SK-N-SH treated with all-trans-retinoic acid at 6 μM for 48 hours (cell line): ENCODE measurements at regions not wholly inside any gene's neighbourhood (a gene's known extent, or its start where the extent isn't known, plus 50 kb on each side); places are given as distances from the start of the nearest gene placed in this dataset.

ENCODE experiments used
- ATAC-seq: fragments of 200-7000 bp; cut with Tn5 transposase; 3 replicates; pipeline ENCODE4 v1.9.1; 2020; ENCODE audit warnings: mild to moderate bottlenecking, moderate library complexity
- ARNTL ChIP-seq: fragments of 450-650 bp; formaldehyde crosslinking; IDR thresholded peaks from 2 replicates; pipeline ENCODE4 v1.5.0; 2020; ENCODE audit warnings: low read depth, mild to moderate bottlenecking, moderate library complexity, borderline replicate concordance
- BACH2 ChIP-seq: fragments of 250-450 bp; sonication (Bioruptor Pico); IDR thresholded peaks from 2 replicates; pipeline ENCODE4 v1.9.0; 2021; ENCODE audit warnings: mild to moderate bottlenecking, borderline replicate concordance
- CSDC2 ChIP-seq: fragments of 250-450 bp; sonication (Bioruptor Pico); IDR thresholded peaks from 2 replicates; pipeline ENCODE4 v1.5.0; 2020; ENCODE audit warnings: mild to moderate bottlenecking, moderate library complexity
- CSRNP3 ChIP-seq: fragments of 250-450 bp; sonication (Bioruptor Pico); IDR thresholded peaks from 2 replicates; pipeline ENCODE4 v1.5.1; 2021; ENCODE audit warnings: mild to moderate bottlenecking, moderate library complexity
- ESRRG ChIP-seq: fragments of 250-450 bp; sonication (Bioruptor Pico); IDR thresholded peaks from 2 replicates; pipeline ENCODE4 v1.6.1; 2021; ENCODE audit warnings: mild to moderate bottlenecking
- GLIS3 ChIP-seq: fragments of 250-450 bp; sonication (Bioruptor Pico); IDR thresholded peaks from 2 replicates; pipeline ENCODE4 v1.5.0; 2020; ENCODE audit warnings: mild to moderate bottlenecking, moderate library complexity
- ISL1 ChIP-seq: fragments of 250-450 bp; sonication (Bioruptor Pico); IDR thresholded peaks from 2 replicates; pipeline ENCODE4 v2.1.2; 2022; ENCODE audit warnings: mild to moderate bottlenecking, moderate library complexity
- OSR1 ChIP-seq: fragments of 250-450 bp; sonication (Bioruptor Pico); IDR thresholded peaks from 2 replicates; pipeline ENCODE4 v1.8.0; 2022; ENCODE audit warnings: moderate library complexity, mild to moderate bottlenecking, inconsistent platforms
- PPARA ChIP-seq: fragments of 250-450 bp; sonication (Bioruptor Pico); IDR thresholded peaks from 2 replicates; pipeline ENCODE4 v1.5.0; 2020; ENCODE audit warnings: mild to moderate bottlenecking, borderline replicate concordance
- RARB ChIP-seq: fragments of 250-450 bp; sonication (Bioruptor Pico); IDR thresholded peaks from 2 replicates; pipeline ENCODE4 v1.8.0; 2021; ENCODE audit warnings: mild to moderate bottlenecking, moderate library complexity
- SNAI2 ChIP-seq: fragments of 250-450 bp; sonication (Bioruptor Pico); IDR thresholded peaks from 2 replicates; pipeline ENCODE4 v1.5.0; 2020; ENCODE audit warnings: mild to moderate bottlenecking, moderate library complexity
- TCF4 ChIP-seq: fragments of 250-450 bp; sonication (Bioruptor Pico); IDR thresholded peaks from 2 replicates; pipeline ENCODE4 v1.8.0; 2021; ENCODE audit warnings: mild to moderate bottlenecking, moderate library complexity, borderline replicate concordance
- TOX ChIP-seq: fragments of 250-450 bp; sonication (Bioruptor Pico); IDR thresholded peaks from 2 replicates; pipeline ENCODE4 v1.8.0; 2021; ENCODE audit warnings: mild to moderate bottlenecking, moderate library complexity, borderline replicate concordance
- ZC3H10 ChIP-seq: fragments of 250-450 bp; sonication (Bioruptor Pico); IDR thresholded peaks from 2 replicates; pipeline ENCODE4 v1.5.1; 2021; ENCODE audit warnings: mild to moderate bottlenecking, moderate library complexity
- ZFP3 ChIP-seq: fragments of 250-450 bp; sonication (Bioruptor Pico); IDR thresholded peaks from 2 replicates; pipeline ENCODE4 v1.5.0; 2020; ENCODE audit warnings: mild to moderate bottlenecking, moderate library complexity
- ZFP30 ChIP-seq: fragments of 450-650 bp; formaldehyde crosslinking; IDR thresholded peaks from 2 replicates; pipeline ENCODE4 v1.5.0; 2022; ENCODE audit warnings: mild to moderate bottlenecking, moderate library complexity
- ZNF565 ChIP-seq: fragments of 450-650 bp; formaldehyde crosslinking; conservative IDR thresholded peaks from 2 replicates; pipeline ENCODE4 v1.5.0; 2020; ENCODE audit warnings: low read depth, mild to moderate bottlenecking, moderate library complexity
- ZNF70 ChIP-seq: fragments of 450-650 bp; formaldehyde crosslinking; IDR thresholded peaks from 2 replicates; pipeline ENCODE4 v1.5.0; 2020; ENCODE audit warnings: mild to moderate bottlenecking, moderate library complexity
- ZNF8 ChIP-seq: fragments of 450-650 bp; formaldehyde crosslinking; IDR thresholded peaks from 2 replicates; pipeline ENCODE4 v1.5.0; 2020; ENCODE audit warnings: mild to moderate bottlenecking, moderate library complexity
- TF ChIP-seq, protein P1 (sequence below): fragments of 250-450 bp; sonication (Bioruptor Pico); IDR thresholded peaks from 2 replicates; pipeline ENCODE4 v1.8.0; 2020; ENCODE audit warnings: mild to moderate bottlenecking, moderate library complexity, borderline replicate concordance
- TF ChIP-seq, protein P2 (sequence below): fragments of 250-450 bp; sonication (Bioruptor Pico); IDR thresholded peaks from 2 replicates; pipeline ENCODE4 v1.8.0; 2021; ENCODE audit warnings: low read depth, mild to moderate bottlenecking, moderate library complexity, borderline replicate concordance
- TF ChIP-seq, protein P3 (sequence below): fragments of 250-450 bp; sonication (Bioruptor Pico); IDR thresholded peaks from 2 replicates; pipeline ENCODE4 v1.5.0; 2020; ENCODE audit warnings: mild to moderate bottlenecking, moderate library complexity

DNA sequence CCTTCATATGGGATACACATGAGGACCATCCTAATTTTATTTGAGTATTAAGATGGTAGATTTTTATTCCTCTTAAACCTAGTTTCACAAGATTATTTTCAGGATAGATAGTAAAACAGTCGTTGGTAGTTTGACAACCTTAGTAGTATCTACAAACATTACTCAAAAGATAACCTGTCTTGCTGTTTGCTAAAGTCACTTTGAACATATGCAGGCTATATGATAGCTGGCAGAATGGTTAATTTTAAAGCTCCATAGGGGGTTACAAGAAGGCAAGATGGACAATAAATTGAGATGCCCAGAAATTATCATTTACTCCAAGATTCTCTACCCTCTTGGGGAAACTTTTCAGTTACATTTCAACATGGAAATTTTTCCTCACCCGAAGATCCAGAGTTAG, 525.7 kb downstream of the SOX5 start:
- ATAC-seq, result no peak
- TF ChIP-seq PPARA (no peak), ZFP30 (no peak), TCF4 (CRISPR knock-in tag) (no peak), ESRRG (CRISPR knock-in tag) (no peak), GLIS3 (CRISPR knock-in tag) (no peak), ZFP3 (no peak), OSR1 (CRISPR knock-in tag) (no peak), ZC3H10 (CRISPR knock-in tag) (no peak), TOX (CRISPR knock-in tag) (no peak), ISL1 (CRISPR knock-in tag) (no peak), CSDC2 (no peak), ZNF70 (no peak), ZNF8 (CRISPR knock-in tag) (no peak)
- TF ChIP-seq, protein P1, sequence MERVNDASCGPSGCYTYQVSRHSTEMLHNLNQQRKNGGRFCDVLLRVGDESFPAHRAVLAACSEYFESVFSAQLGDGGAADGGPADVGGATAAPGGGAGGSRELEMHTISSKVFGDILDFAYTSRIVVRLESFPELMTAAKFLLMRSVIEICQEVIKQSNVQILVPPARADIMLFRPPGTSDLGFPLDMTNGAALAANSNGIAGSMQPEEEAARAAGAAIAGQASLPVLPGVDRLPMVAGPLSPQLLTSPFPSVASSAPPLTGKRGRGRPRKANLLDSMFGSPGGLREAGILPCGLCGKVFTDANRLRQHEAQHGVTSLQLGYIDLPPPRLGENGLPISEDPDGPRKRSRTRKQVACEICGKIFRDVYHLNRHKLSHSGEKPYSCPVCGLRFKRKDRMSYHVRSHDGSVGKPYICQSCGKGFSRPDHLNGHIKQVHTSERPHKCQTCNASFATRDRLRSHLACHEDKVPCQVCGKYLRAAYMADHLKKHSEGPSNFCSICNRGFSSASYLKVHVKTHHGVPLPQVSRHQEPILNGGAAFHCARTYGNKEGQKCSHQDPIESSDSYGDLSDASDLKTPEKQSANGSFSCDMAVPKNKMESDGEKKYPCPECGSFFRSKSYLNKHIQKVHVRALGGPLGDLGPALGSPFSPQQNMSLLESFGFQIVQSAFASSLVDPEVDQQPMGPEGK (CRISPR knock-in tag), result no peak
- TF ChIP-seq, protein P2, sequence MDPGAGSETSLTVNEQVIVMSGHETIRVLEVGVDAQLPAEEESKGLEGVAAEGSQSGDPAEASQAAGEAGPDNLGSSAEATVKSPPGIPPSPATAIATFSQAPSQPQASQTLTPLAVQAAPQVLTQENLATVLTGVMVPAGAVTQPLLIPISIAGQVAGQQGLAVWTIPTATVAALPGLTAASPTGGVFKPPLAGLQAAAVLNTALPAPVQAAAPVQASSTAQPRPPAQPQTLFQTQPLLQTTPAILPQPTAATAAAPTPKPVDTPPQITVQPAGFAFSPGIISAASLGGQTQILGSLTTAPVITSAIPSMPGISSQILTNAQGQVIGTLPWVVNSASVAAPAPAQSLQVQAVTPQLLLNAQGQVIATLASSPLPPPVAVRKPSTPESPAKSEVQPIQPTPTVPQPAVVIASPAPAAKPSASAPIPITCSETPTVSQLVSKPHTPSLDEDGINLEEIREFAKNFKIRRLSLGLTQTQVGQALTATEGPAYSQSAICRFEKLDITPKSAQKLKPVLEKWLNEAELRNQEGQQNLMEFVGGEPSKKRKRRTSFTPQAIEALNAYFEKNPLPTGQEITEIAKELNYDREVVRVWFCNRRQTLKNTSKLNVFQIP (CRISPR knock-in tag), result no peak
- TF ChIP-seq, protein P3, sequence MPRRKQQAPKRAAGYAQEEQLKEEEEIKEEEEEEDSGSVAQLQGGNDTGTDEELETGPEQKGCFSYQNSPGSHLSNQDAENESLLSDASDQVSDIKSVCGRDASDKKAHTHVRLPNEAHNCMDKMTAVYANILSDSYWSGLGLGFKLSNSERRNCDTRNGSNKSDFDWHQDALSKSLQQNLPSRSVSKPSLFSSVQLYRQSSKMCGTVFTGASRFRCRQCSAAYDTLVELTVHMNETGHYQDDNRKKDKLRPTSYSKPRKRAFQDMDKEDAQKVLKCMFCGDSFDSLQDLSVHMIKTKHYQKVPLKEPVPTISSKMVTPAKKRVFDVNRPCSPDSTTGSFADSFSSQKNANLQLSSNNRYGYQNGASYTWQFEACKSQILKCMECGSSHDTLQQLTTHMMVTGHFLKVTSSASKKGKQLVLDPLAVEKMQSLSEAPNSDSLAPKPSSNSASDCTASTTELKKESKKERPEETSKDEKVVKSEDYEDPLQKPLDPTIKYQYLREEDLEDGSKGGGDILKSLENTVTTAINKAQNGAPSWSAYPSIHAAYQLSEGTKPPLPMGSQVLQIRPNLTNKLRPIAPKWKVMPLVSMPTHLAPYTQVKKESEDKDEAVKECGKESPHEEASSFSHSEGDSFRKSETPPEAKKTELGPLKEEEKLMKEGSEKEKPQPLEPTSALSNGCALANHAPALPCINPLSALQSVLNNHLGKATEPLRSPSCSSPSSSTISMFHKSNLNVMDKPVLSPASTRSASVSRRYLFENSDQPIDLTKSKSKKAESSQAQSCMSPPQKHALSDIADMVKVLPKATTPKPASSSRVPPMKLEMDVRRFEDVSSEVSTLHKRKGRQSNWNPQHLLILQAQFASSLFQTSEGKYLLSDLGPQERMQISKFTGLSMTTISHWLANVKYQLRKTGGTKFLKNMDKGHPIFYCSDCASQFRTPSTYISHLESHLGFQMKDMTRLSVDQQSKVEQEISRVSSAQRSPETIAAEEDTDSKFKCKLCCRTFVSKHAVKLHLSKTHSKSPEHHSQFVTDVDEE (CRISPR knock-in tag), result no peak

- ATAC-seq, result no peak
Observed at GRCh38 chr12:23424685-23425084, 524.8 kb downstream of the SOX5 start.

More at GRCh38 chr12:23424685-23425084, 524.8 kb downstream of the SOX5 start:
- TF ChIP-seq ZFP30, result no peak
- TF ChIP-seq, protein P1 (CRISPR knock-in tag), result no peak
- no peak for TF ChIP-seq ARNTL (CRISPR knock-in tag)
- TF ChIP-seq TCF4 (CRISPR knock-in tag), result no peak
- TF ChIP-seq TOX (CRISPR knock-in tag), result no peak
- no peak for TF ChIP-seq ZC3H10 (CRISPR knock-in tag)
- no peak for TF ChIP-seq ZNF70
- TF ChIP-seq ESRRG (CRISPR knock-in tag), result no peak
- TF ChIP-seq SNAI2, result no peak
- no peak for TF ChIP-seq GLIS3 (CRISPR knock-in tag)
- TF ChIP-seq CSRNP3 (CRISPR knock-in tag), result no peak
- no peak for TF ChIP-seq BACH2 (CRISPR knock-in tag)
- TF ChIP-seq, protein P2 (CRISPR knock-in tag), result no peak
- TF ChIP-seq ZFP3, result no peak
- no peak for TF ChIP-seq RARB (CRISPR knock-in tag)
- no peak for TF ChIP-seq ZNF8 (CRISPR knock-in tag)
- TF ChIP-seq OSR1 (CRISPR knock-in tag), result no peak
- no peak for TF ChIP-seq ZNF565 (CRISPR knock-in tag)
